Caki2 (cell line): ENCODE measurements at regions not wholly inside any gene's neighbourhood (a gene's known extent, or its start where the extent isn't known, plus 50 kb on each side); places are given as distances from the start of the nearest gene placed in this dataset.

ENCODE experiments used
- DNase-seq: peaks from one replicate; pipeline ENCODE4 v3.0.0-alpha.2; 2015; ENCODE audit warnings: low read depth
- in situ Hi-C: cut with HindIII; loops from 2 replicates; pipeline ENCODE4 v1.10.0; 2016; ENCODE audit warnings: low sequenced_read_pairs, low pct_unique_long_range_greater_than_20kb, mixed read lengths

DNA sequence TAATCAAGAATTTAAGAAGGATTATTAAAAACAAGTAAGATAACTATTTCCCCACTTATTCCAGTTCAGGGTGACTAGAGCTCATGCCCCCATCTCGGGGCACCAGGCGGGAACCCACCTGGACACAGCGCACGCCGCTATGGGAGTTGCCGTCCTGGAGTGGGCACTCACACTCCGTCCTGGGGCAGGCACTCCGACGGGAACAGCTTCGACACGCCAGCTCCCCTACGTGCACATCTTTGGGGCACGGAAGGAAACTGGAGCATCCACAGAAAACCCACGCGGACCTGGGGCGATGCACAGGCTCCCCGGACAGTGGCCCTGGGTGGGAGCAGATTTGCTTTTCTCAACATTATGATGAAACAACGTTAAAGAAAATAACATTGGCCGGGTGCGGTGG, 52.0 kb upstream of the GATA5 start:
- no peak for DNase-seq
- in situ Hi-C loops: no loop called here

DNA sequence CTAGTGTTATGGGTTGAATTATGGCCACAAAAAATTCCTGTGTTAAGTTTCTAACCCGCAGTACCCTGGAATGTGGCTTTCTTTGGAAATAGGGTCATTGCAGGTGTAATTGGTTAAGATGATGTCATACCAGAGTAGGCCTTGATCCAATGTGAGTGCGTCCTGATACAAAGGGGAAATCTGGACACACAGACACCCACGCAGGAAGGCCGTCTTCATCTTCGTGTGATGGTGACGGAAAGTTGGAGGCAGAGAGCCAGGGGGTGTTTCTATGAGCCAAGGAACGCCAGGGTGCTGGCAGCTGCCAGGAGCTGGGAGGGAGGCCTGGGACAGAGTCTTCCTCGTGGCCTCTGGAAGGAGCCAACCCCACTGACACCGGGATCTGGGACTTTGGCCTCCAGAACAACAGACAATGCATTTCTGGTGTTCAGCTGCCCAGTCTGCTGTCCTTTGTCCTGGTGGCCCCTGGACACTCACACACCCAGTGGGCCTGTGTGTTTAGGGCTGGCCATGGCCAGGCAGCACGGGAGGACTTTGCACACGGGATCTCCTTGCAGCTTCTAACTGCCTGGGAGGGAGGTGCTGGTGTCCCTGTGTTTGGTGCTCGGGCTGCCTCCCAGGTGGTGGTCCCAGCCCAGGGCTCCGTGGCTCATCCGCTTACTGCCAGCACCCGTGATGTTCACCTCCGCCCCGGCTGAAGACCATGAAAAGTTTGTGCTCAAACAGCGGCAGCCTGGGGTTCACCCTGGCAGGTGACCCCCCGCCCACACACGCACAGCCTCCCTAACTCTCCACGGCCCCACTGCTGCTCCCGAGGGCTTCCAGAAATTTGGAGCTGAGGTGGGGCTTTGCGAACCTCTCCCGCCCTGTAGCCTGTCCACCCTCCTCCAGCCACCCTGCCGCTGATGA, 53.4 kb upstream of the GATA5 start:
- in situ Hi-C loops: no loop called here

GRCh38 chr20:62529896-62530642, 54.3 kb upstream of the GATA5 start:
- in situ Hi-C loops: no loop called here

More for the DNA sequence above, 53.4 kb upstream of the GATA5 start:
- no peak for DNase-seq

DNA sequence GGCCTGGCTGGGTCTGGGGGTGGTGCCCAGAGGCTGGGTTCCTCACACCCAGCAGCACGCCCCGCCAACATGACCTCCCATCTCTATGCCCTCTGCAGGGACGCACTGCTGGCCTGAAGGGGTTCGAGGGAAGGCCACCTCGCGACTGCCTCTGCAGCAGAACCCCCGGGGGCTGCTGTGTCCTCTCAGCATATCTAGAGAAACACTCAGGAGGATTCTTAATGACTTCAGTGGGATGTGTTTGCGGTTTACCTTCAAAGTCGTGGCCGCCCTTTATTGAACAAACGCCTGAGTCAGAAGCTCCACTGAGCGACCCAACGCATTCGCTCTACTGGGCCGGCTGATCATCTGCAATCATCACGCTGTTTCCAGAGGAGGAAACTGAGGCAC, 54.8 kb upstream of the GATA5 start:
- in situ Hi-C loops: no loop called here
- no peak for DNase-seq

More at GRCh38 chr20:62529896-62530642, 54.3 kb upstream of the GATA5 start:
- no peak for DNase-seq

DNA sequence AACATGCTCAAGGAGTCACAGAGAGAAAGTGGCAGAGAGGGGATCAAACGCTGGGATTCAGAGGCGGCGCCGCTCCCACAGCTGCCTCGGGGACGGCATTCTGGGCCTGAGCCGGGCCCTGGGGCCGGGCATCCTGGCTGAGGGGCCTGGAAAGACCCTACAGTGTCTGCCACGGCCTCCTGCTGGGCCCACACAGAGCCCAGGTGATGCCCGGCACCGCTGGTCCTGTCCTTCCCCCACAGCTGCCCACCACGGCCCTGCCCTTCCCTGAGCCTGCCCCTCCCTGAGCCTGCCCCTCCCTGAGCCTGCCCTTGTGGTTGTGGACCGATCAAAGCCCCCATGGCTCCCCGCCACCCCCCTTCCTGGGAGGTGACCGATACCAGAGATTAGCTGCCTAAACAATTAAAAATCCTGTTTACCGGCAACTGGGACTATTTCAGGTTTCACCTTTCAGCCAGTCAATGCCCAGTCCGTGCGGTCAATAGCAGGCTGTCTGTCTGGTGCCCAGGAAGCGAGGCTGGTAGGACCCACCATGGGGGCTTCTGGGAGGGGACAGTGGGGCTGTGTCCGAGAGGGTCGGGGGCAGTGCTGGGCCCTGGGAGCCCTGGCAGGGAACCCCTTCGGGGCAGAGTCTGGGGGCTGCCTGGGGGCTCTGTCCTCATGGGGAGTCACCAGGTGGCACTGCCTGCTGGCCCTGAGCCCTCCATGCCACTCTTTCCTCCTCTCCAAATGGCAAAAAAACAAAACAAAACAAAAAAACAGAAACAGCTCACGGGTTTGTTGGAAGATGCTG, 55.4 kb upstream of the GATA5 start:
- in situ Hi-C loops: no loop called here
- DNase-seq: no peak

DNA sequence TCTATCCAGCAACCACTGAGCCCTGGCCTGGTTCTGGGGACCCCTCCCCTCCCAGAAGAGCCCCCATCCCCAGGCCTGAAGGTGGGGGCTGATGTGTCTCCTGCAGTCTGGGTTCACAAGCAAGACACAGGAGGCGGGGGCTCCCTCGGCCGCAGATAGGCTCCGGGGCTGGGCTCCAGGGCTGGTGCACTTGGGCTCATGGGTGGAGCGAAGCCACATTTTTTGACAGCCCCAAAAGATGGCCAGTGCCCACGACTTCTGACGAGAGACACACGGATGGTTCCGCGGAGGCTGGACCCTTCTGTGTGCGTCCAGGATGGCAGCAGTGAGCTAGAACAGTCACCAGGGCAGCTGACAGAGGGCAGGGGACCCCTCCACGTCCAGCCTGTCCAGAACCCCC, 57.1 kb upstream of the GATA5 start:
- in situ Hi-C loops: no loop called here
- DNase-seq: no peak

DNA sequence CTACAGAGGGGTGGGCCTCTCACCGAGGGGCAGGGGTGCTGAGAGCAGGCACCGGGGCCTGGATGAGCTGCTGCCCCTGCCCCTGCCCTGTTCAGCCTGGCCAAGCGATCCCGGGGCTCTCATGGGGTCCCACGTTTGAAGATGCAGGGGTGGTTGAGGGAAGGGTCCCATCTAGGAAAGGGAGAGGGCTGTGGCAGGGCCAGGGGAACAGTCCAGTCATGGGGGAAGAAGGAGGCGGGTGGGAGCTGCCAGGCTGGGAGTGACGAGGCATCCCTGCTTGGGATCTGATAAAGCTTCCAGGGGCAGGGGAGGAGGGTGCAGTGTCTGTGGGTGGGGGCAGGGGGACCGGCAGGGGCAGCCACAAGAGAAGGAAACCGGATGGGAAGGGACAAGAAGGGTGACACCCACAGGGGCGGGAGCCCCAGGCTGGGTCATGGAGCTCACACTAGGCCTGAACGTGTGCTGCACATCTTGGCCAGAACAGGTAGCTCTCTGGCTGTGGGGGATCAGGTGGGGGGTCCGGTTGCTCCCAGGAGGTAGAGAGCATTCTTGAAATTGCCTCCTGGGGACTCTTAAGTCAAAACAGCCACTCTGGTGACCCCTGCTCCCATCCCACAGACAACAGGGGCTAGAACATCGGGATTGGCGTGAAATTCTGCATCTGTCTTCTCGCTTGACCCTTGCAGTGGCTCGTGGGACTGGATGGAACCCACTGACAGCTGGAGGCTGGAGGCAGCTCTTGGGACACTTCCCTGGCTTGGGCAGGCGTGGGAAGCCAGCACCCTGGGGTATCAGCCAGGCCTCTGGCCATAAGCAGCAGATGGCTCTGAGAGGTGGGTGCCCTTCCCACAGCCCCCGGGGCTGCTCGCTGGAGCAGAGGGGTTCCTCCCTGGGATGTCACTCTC, 58.0 kb upstream of the GATA5 start:
- in situ Hi-C loops: no loop called here
- no peak for DNase-seq

DNA sequence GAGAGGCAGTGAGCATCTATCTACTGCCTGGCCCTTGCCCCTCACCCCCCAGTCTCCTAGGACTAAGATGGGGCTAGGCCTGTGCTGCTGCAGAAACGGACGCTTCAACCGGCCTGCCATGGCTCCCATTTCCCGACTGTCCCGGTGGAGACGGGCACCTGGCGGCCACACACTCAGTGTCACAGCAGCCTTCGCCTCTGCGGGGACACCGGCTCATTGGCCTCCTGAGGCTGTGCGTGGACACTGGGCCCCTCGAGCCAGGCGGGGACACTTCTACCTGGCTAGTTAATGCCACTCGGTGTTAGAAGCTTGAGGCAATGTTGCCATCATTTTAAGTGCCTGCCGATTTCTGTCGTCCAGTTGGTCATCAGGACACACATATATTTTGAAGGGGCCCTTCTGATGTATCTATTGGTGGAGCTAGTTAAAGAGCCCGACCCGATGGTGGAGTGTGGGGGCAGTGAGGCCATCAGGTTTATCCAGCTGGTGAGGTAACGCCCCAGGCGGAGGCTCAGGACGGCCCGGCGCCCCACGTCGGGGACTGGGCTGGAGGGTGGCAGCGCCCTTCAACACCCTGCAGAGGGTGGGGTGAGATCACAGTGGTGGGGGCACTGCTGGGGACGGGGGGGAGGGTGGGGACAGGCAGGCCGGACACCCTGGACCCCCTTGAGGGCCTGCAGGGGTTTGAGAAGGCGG, 58.9 kb upstream of the GATA5 start:
- in situ Hi-C loops: no loop called here
- DNase-seq: no peak

DNA sequence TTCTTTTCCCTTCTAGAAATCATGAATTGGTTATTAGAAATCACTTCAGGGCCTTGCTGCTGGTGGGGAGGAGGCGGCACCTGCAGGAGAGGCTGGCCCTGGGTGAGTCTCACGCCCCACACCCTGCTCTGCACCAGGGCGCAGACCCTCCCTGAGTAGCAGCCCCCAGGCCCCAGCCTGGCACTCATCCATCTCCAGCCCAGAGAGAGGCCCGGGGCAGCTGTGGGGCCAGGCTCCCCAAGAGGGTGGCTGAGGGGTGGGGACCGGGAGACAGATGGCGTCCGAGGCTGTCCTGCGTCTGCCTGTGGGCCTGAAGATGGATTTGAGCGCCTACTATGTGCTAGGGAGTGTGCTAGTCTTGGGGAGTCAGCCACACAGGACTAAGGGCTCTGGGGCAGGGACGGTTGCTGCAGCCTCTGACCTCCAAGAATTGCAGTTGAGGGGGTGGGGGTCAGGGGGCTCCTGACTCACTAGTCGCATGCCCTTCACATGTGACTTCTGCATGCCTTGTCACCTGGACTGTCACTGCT, 59.6 kb upstream of the GATA5 start:
- in situ Hi-C loops: no loop called here

GRCh38 chr20:62535964-62536363, 60.2 kb upstream of the GATA5 start:
- no peak for DNase-seq
- in situ Hi-C loops: no loop called here

More for the DNA sequence above, 59.6 kb upstream of the GATA5 start:
- no peak for DNase-seq

DNA sequence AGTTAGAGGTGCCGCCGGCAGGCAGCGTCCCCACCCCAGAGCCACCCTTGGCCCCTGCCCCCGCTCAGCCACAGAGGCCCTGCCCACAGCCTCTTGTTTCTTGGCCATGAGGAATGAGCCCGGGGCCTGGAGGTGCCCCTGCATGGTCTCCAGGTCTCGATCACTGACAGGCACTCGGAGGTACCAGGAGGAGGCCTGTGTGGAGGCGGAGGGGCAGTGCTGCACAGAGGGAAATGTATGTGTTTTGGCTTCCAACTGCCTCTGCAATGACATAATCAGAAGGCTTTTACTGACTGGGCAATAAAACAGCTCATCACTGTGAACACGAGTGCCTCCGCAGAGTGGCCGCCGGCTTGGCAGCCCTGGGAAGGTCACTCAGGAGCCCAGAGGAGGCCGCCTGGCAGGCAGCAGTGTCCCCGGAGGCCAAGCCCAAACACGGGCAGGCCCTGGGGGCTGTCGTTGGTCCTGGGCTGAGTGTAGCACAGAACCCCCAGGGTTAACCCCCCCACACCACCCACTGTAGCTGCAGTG, 61.1 kb upstream of the GATA5 start:
- in situ Hi-C loops: no loop called here
- no peak for DNase-seq

- DNase-seq: no peak
- in situ Hi-C loops: no loop called here
Observed at GRCh38 chr20:62537649-62538292, 62.0 kb upstream of the GATA5 start.

DNA sequence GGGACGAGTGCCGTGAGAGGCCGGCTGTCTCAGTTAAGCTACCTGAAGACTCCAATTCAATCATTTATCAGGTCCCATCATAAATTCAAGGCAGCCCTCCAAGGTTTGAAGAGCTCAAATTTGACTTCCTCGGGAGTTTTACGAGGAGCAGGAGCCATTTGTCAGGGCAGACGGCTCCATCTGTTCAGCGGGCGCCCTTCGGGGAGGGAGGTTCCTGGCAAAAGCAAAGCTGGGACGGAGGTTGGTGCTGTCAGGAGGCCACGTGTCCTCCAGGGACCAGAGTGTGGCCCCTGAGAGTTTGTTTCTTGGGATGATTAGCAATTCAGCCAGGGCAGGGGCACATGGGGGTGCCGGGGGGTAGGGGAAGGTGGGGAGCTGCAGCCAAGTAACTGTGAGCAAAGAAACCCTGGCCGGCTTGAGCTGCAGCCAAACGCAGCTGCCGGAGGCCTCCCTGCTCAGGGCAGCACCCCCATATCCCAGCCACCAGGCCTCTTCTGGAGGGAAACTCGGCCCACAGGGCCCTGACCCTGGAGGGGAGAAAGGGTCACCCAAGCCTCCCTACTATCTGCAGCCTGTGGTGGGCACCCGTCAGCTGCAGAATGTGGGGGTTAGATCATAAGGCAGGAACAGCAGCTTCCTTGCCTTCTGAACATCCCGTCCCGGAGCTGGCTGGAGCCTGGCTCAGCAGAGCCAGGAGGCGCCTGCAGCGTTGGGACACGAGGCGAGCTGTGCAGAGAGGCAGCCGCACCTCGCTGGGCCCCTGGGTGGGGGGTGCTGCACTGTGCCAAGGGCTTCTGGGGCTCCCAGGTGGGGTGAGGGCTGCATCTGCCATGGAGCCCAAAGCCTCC, 63.6 kb upstream of the GATA5 start:
- DNase-seq: no peak
- in situ Hi-C loops: no loop called here

- no peak for DNase-seq
- in situ Hi-C loops: no loop called here
Observed at GRCh38 chr20:62540504-62540903, 64.7 kb upstream of the GATA5 start.

DNA sequence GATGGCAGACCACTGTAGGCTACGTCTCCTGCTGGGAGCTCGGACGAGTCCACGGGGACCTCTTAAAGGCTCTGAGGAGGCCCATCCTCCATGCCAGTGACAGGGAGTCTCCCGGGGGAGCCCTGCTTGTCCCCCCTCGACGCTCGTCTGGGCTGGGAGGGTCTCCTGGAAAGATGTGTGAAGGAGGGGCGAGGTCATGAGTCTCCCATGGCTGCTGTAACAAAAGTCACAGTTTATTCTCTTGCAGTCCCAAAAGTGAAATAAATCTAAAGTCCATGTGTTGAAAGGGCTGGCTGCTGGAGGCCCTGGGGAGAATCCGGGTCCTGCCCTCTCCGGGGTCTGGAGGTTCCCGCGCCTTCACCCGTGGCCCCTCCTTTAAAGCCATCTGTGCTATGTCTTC, 67.1 kb upstream of the GATA5 start:
- in situ Hi-C loops: no loop called here
- DNase-seq: no peak
